ENCODE measurements at regions not wholly inside any gene's neighbourhood (a gene's known extent, or its start where the extent isn't known, plus 50 kb on each side); places are given as distances from the start of the nearest gene placed in this dataset.

DNA sequence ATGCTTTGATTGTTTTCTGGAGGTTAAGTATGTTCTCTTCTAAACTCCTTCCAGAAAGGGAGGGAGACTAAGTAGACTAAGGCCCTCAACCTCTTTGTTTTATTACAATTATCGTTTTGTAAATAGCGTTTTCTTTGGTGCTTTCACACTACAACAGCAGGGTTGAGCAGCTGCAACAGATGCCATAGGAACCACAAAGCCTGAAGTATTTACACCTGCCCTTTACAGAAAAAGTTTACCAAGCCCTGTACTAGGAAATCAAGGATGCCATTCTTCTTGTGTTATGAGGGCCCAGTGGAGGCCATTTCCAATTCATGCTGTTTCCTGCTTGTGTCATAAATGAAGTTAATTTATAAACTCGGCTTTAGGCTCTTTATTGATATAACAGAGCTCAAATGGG lies 914.8 kb downstream of the DCDC2C start:
- 29 to 34% methylated on average over 3 of the region's 3 CpGs for WGBS, 2 donors
- ATAC-seq (no peak), DNase-seq (no peak), FAIRE-seq (no peak)
- no peaks in the 10 kb centered on the region for H3K36me3 ChIP-seq
- TF ChIP-seq, protein P1, sequence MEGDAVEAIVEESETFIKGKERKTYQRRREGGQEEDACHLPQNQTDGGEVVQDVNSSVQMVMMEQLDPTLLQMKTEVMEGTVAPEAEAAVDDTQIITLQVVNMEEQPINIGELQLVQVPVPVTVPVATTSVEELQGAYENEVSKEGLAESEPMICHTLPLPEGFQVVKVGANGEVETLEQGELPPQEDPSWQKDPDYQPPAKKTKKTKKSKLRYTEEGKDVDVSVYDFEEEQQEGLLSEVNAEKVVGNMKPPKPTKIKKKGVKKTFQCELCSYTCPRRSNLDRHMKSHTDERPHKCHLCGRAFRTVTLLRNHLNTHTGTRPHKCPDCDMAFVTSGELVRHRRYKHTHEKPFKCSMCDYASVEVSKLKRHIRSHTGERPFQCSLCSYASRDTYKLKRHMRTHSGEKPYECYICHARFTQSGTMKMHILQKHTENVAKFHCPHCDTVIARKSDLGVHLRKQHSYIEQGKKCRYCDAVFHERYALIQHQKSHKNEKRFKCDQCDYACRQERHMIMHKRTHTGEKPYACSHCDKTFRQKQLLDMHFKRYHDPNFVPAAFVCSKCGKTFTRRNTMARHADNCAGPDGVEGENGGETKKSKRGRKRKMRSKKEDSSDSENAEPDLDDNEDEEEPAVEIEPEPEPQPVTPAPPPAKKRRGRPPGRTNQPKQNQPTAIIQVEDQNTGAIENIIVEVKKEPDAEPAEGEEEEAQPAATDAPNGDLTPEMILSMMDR (IDR thresholded peaks at IDR 0.05) = no peak
- no peaks in the 10 kb centered on the region for H3K4me1 ChIP-seq
- no peak overlapping the region for H3K4me3 ChIP-seq
- H3K27me3 ChIP-seq = no peaks in the 10 kb centered on the region
- intact Hi-C loops (cut with DNase I) = no loop called here
- no peak overlapping the region for H3K27ac ChIP-seq
- no peaks in the 10 kb centered on the region for H3K9me3 ChIP-seq

DNA sequence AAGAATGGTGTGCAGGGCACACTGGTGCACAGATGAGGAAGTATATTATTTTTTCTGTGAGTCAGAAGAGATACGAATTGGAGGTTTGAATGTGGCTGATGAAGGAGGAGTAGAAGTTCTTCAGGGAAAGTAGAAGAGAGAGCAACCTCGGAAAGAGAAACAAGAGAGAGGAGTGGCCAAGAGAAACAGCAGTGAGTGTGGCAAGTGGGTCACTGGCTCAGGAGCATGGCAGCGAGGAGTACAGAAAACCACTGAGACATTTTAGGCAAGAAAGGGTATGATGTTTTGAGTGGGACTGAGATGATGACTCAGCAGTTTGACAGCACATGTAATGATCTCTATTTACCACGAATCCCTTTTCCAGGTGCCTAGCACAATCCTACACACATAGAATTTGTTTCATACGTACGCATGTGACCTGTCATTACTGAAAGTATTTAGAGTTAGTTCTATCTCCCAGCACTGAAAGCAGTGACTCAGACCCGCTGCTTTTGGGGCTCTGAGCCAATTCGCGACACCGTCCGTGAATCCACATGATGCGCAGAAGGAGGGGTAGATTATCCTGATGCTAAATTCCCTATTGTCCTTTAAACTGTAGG lies 915.4 kb downstream of the DCDC2C start:
- Histone ChIP-seq H3K4me1 (no peaks in the 10 kb centered on the region), H3K36me3 (no peaks in the 10 kb centered on the region), H3K9me3 (no peaks in the 10 kb centered on the region), H3K27me3 (no peaks in the 10 kb centered on the region), H3K27ac (no peak overlapping the region), H3K4me3 (no peak overlapping the region)
- no peak for ATAC-seq
- 74 to 77% methylated on average over 12 of the region's 12 CpGs for WGBS, 2 donors
- intact Hi-C loops (cut with DNase I) = no loop called here
- TF ChIP-seq, protein P1 (IDR thresholded peaks at IDR 0.05) = no peak
- DNase-seq = no peak
- FAIRE-seq = no peak

DNA sequence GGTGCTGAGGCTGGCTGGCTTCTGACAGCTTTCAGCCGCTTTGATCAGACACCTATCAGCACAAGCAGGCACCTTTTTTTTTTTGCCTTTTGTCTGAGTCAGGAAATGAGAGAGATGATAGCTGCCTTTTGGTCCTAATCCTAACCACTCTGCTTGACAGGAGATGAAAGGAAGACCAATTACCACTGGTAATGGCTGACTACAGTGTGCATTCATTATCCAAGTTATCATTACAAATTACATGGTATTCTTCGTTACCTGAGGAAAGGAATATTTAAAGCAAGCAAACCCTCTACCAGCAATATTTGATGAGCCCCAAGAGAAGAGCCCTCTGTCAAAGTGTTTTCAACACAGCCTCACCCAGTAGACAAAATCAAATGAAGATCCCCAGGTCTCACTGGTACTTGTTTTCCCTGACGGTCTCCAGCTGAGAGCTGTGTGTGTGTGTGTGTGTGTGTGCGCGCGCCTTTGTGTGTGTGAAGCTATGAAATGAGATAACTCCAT lies 925.7 kb downstream of the DCDC2C start:
- intact Hi-C loops (cut with DNase I) = no loop called here
- FAIRE-seq (no peak), DNase-seq (no peak), ATAC-seq (no peak)
- Histone ChIP-seq H3K4me1 (no peaks in the 10 kb centered on the region), H3K27ac (no peak overlapping the region), H3K27me3 (peaks cover 0 to 3% (median 0%) of the 10 kb centered on the region in 4 donors), H3K4me3 (no peak overlapping the region), H3K9me3 (no peaks in the 10 kb centered on the region), H3K36me3 (no peaks in the 10 kb centered on the region)
- TF ChIP-seq, protein P1 (IDR thresholded peaks at IDR 0.05) = no peak
- WGBS, 2 donors = 73% methylated on average over 6 of the region's 6 CpGs

DNA sequence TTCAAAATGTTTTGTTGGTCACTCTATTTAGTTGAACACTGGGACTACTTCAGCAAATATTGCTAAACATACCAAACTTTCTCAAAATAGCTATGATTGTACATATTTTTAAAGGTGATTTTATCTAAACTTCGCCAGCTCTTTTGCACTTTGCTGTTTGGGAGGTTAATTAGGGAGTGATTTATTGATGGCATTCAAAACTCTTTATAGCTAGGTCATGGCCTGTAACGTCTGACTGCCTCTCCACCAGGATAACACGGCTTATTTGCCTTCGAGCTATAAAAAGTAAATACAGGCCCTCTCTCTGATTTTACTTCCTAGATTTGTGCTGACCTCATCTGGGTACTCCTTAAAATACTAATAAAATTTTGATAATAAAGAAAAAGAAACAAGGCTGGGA lies 931.9 kb downstream of the DCDC2C start:
- no peak for FAIRE-seq
- ATAC-seq = no peak
- Histone ChIP-seq H3K36me3 (no peaks in the 10 kb centered on the region), H3K4me1 (no peaks in the 10 kb centered on the region), H3K9me3 (peaks cover 0 to 4% (median 0%) of the 10 kb centered on the region in 4 donors), H3K4me3 (no peak overlapping the region), H3K27ac (no peak overlapping the region), H3K27me3 (peaks cover 0 to 3% (median 0%) of the 10 kb centered on the region in 4 donors)
- TF ChIP-seq, protein P1 (IDR thresholded peaks at IDR 0.05) = no peak
- DNase-seq = no peak
- intact Hi-C loops (cut with DNase I) = no loop called here
- 30 to 32% methylated on average over 4 of the region's 4 CpGs for WGBS, 2 donors

DNA sequence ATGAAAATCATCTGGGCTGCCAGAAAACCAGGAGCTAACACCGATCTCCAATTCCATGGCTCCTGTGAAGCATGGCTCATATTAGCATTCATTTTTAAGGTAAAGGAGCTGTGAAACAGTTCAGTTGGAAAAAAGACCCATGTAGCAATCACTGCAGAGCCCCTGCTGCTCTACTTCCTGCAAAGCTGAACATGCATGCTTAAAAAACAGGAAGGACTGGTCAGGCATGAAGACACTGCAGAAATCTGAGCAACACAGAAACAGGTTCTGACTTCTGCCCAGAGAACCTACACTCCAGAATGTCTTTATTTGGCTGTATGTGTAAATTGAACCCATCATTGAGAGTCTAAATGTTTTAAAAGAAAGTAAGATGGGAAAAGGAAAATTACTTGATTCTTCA lies 950.6 kb downstream of the DCDC2C start:
- ATAC-seq = no peak
- intact Hi-C loops (cut with DNase I) = no loop called here
- TF ChIP-seq, protein P1 (IDR thresholded peaks at IDR 0.05) = no peak
- Histone ChIP-seq H3K27ac (no peak overlapping the region), H3K27me3 (no peaks in the 10 kb centered on the region), H3K36me3 (no peaks in the 10 kb centered on the region), H3K9me3 (no peaks in the 10 kb centered on the region), H3K4me1 (no peaks in the 10 kb centered on the region), H3K4me3 (no peak overlapping the region)
- FAIRE-seq = no peak
- 80 to 88% methylated on average over 1 of the region's 1 CpG for WGBS, 2 donors
- DNase-seq = no peak

Data from pancreas (tissue), 10 donors.